GM21786 (cell line): ENCODE measurements at regions not wholly inside any gene's neighbourhood (a gene's known extent, or its start where the extent isn't known, plus 50 kb on each side); places are given as distances from the start of the nearest gene placed in this dataset.

Experiments
- ATAC-seq: cut with Tn5 transposase; IDR thresholded peaks from one replicate; pipeline ENCODE4 v1.9.1; 2021; ENCODE audit not compliant: unreplicated experiment

DNA sequence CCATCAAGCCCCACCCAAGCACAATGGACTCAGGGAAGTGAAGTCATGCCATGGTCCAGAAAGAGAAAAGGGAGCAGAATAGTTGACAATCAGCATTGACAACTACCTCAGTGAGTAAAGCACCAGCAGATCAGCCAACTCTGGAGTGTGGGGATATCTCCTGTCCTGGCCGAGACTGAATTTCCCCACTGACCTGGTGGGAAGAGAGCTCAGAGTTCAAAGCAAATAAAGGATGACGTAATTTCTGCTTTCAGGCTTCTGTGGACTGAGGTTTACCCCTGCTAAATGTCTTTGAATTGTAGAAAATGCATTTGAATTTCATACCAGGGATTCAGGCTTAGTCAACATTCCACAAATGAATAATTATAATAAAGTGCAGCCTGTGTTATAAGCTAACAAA is 152.9 kb downstream of the CBLN1 start:
- no peak for ATAC-seq

DNA sequence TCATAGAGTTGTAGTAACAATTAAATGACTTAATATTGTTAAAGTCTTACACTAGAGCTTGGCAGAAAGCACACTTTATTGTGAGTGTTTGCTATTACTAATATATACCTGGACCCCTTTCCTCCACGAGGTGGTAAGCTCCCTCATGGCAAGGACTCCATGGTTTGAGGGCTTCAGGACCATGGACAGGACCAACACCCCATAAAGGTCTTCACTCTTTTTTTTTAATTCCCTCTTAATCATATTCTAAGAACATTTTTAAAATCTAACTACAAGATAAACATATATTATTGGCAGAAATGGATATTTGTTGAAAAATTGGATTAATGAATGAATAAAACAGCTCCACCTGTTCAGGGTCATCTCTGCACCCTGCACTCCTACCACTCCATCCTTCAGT is 154.5 kb downstream of the CBLN1 start:
- ATAC-seq: no peak

DNA sequence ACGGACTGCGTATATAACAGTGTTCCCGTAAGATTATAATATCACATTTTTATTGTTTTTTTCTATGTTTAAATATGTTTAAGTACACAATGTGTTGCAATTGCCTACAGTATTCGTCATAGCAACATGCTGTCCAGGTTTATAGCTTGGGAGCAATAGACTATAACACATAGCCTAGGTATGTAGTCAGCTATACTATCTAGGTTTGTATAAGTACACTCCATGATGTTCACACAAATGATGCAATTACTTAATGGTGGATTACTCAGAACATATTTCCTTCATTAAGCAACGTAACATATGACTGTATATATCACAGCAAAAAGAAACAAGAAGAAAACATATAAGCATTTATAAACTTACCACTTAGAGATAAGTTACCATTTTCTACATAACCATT is 160.0 kb downstream of the CBLN1 start:
- no peak for ATAC-seq

DNA sequence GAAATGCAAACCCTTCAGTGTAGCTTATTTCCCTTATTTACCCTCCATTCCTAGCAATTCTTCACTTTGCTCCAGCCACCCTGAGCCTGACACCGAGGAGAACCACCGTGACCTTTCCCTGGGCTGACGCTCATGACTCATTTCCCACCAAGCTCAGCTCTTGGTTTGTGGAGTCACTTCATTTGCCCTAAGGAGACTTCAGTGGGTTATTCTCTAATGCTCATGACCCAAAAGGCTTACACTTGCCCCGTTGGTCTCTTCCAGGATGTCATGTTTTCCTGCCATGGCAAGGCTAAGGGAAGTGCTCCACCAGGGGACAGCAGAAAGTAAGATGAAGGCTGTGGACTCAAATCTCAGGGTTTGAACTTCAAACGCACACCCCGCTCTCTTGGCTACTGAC is 161.0 kb downstream of the CBLN1 start:
- no peak for ATAC-seq

- ATAC-seq: no peak
Measured at GRCh38 chr16:49116873-49117272, 164.8 kb downstream of the CBLN1 start.

DNA sequence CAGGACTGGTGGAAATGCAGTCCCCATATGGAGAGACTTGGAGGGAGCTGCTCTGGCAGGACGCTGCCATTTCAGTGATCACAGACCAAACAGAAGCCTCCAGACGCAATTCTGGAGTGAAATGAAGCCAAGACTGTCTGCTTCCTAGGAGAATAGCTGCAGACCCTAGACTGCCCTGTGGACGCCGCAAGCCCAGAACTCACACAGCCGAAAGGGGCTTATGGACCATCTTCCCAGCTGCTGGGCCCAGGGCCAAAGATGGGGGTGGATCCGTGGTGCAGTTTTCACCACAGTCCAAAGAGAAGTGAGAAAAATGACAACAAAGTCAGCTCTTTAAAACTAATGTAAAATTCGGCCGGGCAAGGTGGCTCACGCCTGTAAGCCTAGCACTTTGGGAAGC is 165.7 kb downstream of the CBLN1 start:
- no peak for ATAC-seq

GRCh38 chr16:49112754-49113153 is 168.9 kb downstream of the CBLN1 start:
- no peak for ATAC-seq

- ATAC-seq: no peak
Measured at GRCh38 chr16:49111351-49111750, 170.3 kb downstream of the CBLN1 start.

DNA sequence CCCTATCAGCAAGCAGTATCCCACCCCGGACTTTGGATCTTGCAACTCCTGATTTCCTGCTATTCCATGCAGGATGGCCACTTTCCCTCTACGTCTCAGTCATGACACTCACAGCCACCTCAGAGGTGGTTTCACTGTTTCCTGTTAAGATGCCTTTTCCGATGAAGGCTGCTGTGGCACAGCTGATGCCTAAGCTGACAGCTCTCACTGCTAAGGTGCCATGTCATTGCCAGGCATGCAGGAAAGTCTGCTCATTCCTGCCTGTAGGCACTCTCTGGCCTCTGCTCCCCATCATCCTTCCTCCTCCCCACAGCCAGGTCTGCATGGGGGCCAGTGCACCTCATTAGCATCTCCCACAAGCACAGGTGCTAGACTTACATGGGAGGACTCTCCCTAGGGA is 173.0 kb downstream of the CBLN1 start:
- ATAC-seq: no peak

- no peak for ATAC-seq
Measured at GRCh38 chr16:49103298-49103697, 178.3 kb downstream of the CBLN1 start.

GRCh38 chr16:49101997-49102396 is 179.6 kb downstream of the CBLN1 start:
- ATAC-seq: no peak

- ATAC-seq: no peak
Measured at GRCh38 chr16:49100366-49100765, 181.3 kb downstream of the CBLN1 start.

DNA sequence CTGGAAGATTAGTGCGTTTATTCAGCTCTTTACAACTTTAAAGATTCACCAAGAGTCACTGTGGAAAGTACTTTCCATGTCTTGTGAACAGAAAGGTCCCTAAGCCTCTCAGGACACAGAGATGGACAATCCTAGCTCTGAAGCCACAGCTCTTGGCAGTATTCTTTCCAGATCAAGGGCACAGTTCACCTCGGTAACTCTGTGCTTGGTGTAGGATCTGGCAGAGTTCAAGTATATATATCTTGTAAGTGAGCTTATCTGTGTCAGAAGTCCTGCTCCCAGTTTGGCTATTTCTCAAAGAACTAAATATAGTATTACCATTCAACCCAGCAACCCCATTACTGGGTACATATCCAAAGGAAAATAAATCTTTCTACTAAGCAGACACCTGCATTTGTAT is 183.7 kb downstream of the CBLN1 start:
- no peak for ATAC-seq

GRCh38 chr16:49096176-49096945 is 185.3 kb downstream of the CBLN1 start:
- ATAC-seq: no peak

- no peak for ATAC-seq
Measured at GRCh38 chr16:49095539-49095938, 186.1 kb downstream of the CBLN1 start.

GRCh38 chr16:49094471-49094870 is 187.2 kb downstream of the CBLN1 start:
- ATAC-seq: no peak

DNA sequence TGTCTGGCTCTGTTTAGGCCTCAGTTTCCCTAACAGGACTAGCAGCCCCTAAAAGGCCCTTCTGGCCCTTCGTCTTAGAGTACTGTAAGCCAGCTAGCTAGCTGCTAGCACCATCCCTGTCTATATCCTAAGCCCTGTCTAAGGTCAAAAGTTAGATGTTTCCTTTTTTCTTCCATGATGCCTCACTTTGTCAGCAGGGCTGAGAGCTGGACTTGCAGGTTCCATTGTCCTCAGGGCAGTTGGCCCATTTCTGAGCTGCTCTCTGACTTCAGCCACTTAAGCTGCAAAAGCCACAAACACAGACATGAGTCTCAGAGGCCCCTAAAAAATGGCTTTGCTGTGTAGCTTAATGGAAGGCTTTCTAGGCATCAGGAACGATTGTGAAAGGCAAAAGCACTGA is 187.7 kb downstream of the CBLN1 start:
- ATAC-seq: no peak

GRCh38 chr16:49092704-49093103 is 188.9 kb downstream of the CBLN1 start:
- no peak for ATAC-seq

DNA sequence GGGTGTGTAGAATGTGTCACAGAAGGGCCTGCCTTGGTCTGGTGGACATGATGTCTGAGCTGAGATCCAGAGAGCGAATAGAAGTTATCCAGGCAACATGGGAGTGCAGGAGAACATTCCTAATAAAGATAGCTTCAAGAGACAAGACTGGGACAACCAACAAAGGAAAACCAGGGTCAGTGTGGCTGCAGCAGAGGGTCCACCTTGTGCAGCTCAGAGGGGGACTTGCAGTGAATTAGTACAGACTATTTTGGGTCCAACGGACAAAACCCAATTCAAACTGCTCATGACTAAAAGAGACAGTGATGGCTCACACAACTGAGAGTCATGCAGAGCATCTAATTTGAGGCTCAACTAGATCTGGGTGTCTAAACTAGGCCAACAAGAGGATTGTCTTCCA is 192.1 kb downstream of the CBLN1 start:
- ATAC-seq: no peak

DNA sequence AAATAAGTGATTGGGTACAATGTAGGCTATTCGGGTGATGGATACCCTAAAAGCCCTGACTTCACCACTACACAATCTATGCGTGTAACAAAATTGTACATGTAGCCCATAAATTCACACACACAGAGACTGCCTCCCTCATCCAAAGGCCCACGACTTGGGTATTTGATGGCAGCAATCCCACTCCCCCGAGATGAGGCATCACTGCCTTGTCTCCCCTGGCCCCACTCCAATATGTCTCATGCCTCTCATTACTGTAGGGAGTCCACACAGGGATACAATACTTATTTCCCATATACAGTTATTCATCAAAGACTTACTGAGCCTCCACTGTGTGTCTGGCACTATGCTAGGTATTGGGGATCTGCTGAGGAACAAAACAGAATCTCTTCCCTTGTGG is 192.6 kb downstream of the CBLN1 start:
- ATAC-seq: no peak

DNA sequence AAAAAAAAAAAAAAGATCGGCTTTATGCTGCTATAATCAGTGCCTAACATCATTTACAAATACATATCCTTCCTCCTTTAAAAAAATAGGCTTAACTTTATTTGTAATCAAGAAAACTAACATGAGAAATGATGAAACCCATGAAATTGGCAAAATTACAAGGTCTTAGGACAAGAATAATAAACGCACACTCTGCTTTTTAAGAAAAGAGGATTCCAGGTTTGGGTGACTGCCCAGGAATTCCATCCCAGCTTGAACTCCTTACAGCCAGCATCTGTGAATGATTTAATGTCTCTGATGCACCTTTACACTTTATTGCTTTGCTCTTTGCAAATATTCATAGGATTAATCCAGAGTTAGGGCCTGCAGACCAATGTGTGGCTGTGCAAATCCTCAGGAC is 196.0 kb downstream of the CBLN1 start:
- ATAC-seq: no peak

GRCh38 chr16:49084628-49085390 is 196.8 kb downstream of the CBLN1 start:
- ATAC-seq: no peak

GRCh38 chr16:49081554-49081953 is 200.1 kb downstream of the CBLN1 start:
- no peak for ATAC-seq
